BLaER1 treated with 17β-estradiol and CSF1 and Interleukin-3, amounts not matched to agents 10 nM and 100 nM (cell line): ENCODE measurements at regions not wholly inside any gene's neighbourhood (a gene's known extent, or its start where the extent isn't known, plus 50 kb on each side); places are given as distances from the start of the nearest gene placed in this dataset.

Experiments used
- H3K27ac ChIP-seq, 11 experiments: shearing (Covaris generic); formaldehyde crosslinking; 2 replicates each; pipeline ENCODE4 v1.8.1; 2022
- H3K27me3 ChIP-seq, 11 experiments: shearing (Covaris generic); formaldehyde crosslinking; 2 replicates each; pipeline ENCODE4 v1.8.1; 2022
- H3K36me3 ChIP-seq, 11 experiments: shearing (Covaris generic); formaldehyde crosslinking; 2 replicates each; pipeline ENCODE4 v1.8.1; 2022
- H3K4me1 ChIP-seq, 10 experiments: shearing (Covaris generic); formaldehyde crosslinking; 2 replicates each; pipeline ENCODE4 v1.8.1; 2022
- H3K4me2 ChIP-seq, 11 experiments: shearing (Covaris generic); formaldehyde crosslinking; 2 replicates each; pipeline ENCODE4 v1.8.1; 2022
- H3K4me3 ChIP-seq, 10 experiments: shearing (Covaris generic); formaldehyde crosslinking; 2 replicates each; pipeline ENCODE4 v1.8.1; 2022
- H3K9ac ChIP-seq, 11 experiments: shearing (Covaris generic); formaldehyde crosslinking; 2 replicates each; pipeline ENCODE4 v1.8.1; 2022
- H3K9me3 ChIP-seq, 11 experiments: shearing (Covaris generic); formaldehyde crosslinking; replicated peaks in 1 of 11; 2 replicates each; pipeline ENCODE4 v1.8.1; 2022
- H4K20me1 ChIP-seq, 11 experiments: shearing (Covaris generic); formaldehyde crosslinking; 2 replicates each; pipeline ENCODE4 v1.8.1; 2022
- Cebpa-rat ChIP-seq, 11 experiments: shearing (Covaris generic); IDR thresholded peaks; 2 replicates each; pipeline ENCODE4 v1.8.1; 2022

DNA sequence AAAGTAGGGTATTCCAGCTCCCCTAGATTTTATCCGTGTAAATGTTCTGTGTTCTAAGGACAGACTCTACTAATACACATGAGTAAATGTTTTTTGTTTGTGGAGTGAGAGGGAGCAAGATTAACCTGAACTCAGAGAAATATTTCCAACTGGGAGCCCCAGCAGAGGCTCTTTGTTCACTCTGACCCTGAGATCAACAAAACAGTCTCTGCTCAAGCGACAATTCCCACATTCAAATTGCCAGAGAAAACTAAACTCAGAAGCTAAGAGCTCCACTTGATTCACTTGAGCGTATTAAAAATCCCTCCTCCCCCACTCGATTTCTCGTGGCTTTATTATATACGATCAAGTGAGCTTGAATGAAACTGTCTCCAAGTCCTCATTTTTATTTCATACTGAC is 413.9 kb upstream of the JARID2 start:
- no peak for TF ChIP-seq Cebpa-rat (IDR thresholded peaks at IDR 0.05)
- Histone ChIP-seq H4K20me1 (no peaks in the 10 kb centered on the region), H3K27ac (no peak overlapping the region), H3K9ac (no peak overlapping the region), H3K36me3 (no peaks in the 10 kb centered on the region), H3K4me3 (no peak overlapping the region), H3K4me1 (peaks cover 0 to 3% (median 2%) of the 10 kb centered on the region in 10 experiments; a peak in 6 of 20 replicates), H3K4me2 (no peak overlapping the region), H3K9me3 (peaks cover 0 to 12% (median 5%) of the 10 kb centered on the region in 11 experiments; a peak in 3 of 22 replicates), H3K27me3 (no peaks in the 10 kb centered on the region)

DNA sequence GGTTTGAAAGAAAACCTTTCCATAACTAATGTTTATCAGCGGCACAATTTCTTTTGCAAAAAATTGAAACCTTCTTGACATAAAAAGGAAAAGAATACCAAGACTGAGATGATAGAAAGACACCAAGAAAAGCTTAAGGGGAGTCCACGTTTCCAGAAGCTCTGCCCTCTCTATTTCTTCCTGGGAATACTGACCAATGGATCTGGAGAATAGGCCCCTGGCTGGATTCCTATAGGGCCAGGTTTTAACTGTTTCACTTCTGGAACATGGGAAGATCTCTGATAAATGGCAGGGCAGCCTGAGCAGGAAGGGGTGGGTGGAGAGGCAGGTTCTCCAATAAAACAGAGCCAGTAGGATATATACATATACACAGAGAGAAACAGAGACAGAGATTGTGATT is 413.4 kb upstream of the JARID2 start:
- Histone ChIP-seq H3K4me3 (no peak overlapping the region), H3K4me2 (no peak overlapping the region)

DNA sequence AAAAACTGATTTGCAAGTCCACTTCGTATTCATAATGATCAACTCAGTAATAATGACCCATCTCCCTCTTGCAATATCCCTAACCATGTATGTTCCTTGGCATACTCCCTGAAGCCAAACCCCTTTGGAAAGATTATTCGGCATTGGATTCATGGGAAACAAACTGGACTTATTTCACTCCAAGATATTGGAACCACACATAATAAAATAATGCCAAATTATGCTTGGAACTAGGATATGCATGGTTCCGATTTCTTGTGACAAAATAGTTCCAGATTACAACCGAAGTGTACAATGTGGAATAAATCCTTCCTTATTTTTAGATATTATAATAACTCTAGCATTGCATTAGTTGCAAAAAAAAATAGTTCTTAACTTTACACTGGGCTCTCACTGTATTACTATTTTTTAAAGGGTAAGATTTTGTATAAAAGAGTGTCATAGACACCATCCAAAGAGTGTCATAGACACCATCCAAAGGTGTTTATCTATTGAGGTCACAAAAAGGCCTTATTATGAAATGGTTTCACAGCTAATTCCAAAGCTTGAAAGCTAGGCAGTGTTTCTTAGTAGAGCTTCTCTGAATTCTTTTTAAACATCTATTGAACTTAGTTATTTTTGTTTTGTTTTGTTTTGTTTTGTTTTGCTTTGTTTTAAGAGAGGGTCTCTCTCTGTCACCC is 410.9 kb upstream of the JARID2 start:
- no peak overlapping the region for H3K4me2 ChIP-seq
- no peaks in the 10 kb centered on the region for H3K27me3 ChIP-seq
- H3K4me1 ChIP-seq, result peaks cover 0 to 6% (median 4%) of the 10 kb centered on the region in 10 experiments; a peak in 6 of 20 replicates
- H3K36me3 ChIP-seq, result no peaks in the 10 kb centered on the region
- H3K9ac ChIP-seq, result no peak overlapping the region
- TF ChIP-seq Cebpa-rat (IDR thresholded peaks at IDR 0.05), result no peak
- no peaks in the 10 kb centered on the region for H4K20me1 ChIP-seq
- H3K9me3 ChIP-seq, result peaks cover 0 to 12% (median 5%) of the 10 kb centered on the region in 11 experiments; a peak in 3 of 22 replicates
- no peak overlapping the region for H3K27ac ChIP-seq
- H3K4me3 ChIP-seq, result no peak overlapping the region

More for the DNA sequence above, 413.4 kb upstream of the JARID2 start:
- no peak for TF ChIP-seq Cebpa-rat (IDR thresholded peaks at IDR 0.05)
- H3K9me3 ChIP-seq, result peaks cover 0 to 12% (median 5%) of the 10 kb centered on the region in 11 experiments; a peak in 3 of 22 replicates
- no peaks in the 10 kb centered on the region for H4K20me1 ChIP-seq
- H3K36me3 ChIP-seq, result no peaks in the 10 kb centered on the region
- H3K4me1 ChIP-seq, result peaks cover 0 to 6% (median 4%) of the 10 kb centered on the region in 10 experiments; a peak in 6 of 20 replicates
- H3K9ac ChIP-seq, result no peak overlapping the region
- H3K27me3 ChIP-seq, result no peaks in the 10 kb centered on the region
- no peak overlapping the region for H3K27ac ChIP-seq

DNA sequence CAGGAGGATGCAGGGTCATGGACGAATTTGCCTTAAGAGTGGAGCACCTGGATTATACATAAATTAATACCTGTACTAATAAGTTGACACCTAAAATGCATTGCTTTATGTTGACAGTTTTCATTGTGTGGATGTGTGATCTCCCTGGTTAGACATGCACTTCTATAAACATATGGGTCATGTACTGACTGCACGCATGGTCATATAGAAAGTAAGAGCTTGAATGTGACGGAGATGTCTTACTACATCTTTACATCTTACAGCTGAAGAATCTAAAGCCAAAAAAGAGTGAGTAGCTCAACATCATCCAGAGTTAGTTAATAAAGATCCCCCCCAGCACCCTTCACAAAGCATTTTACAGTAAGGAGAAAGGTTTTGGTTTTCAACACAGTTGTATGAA is 408.4 kb upstream of the JARID2 start:
- Histone ChIP-seq H3K27ac (no peak overlapping the region), H3K4me2 (peak overlapping the region in 5 of 11 experiments; percentile 6 to 44 (median 24); a peak in 6 of 22 replicates), H3K4me1 (peaks cover 0 to 12% (median 4%) of the 10 kb centered on the region in 10 experiments; a peak in 6 of 20 replicates), H3K4me3 (no peak overlapping the region), H4K20me1 (no peaks in the 10 kb centered on the region), H3K9me3 (peaks cover 0 to 6% (median 0%) of the 10 kb centered on the region in 11 experiments; a peak in 2 of 22 replicates), H3K36me3 (no peaks in the 10 kb centered on the region), H3K9ac (no peak overlapping the region), H3K27me3 (no peaks in the 10 kb centered on the region)
- TF ChIP-seq Cebpa-rat (IDR thresholded peaks at IDR 0.05), result no peak

DNA sequence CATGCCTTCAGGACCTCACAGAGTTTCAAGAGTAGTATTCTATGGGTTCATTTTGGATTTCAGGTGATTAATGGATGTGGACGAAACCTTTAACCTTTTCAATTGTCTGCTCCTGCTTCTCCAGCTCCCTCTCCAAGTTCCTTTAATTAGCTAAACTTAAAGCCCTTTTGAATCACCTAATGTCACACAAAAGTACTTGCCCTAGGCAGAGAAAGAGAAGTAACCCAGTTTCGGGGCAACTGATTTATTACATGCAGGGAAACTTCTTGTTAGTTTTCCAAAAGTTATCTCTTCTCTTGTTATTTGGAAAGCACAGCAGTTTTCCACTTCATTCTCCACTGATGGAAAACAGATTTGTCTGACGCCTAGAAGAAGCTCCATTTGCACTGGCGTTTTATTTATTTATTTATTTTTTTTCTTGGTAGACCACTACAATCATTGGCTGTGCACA is 407.7 kb upstream of the JARID2 start:
- Histone ChIP-seq H4K20me1 (no peaks in the 10 kb centered on the region), H3K27me3 (no peaks in the 10 kb centered on the region), H3K27ac (no peak overlapping the region), H3K4me3 (no peak overlapping the region), H3K4me1 (peaks cover 0 to 12% (median 4%) of the 10 kb centered on the region in 10 experiments; a peak in 6 of 20 replicates), H3K9me3 (peaks cover 0 to 12% (median 0%) of the 10 kb centered on the region in 11 experiments; a peak in 2 of 22 replicates), H3K36me3 (no peaks in the 10 kb centered on the region), H3K4me2 (no peak overlapping the region), H3K9ac (no peak overlapping the region)
- TF ChIP-seq Cebpa-rat (IDR thresholded peaks at IDR 0.05), result no peak

DNA sequence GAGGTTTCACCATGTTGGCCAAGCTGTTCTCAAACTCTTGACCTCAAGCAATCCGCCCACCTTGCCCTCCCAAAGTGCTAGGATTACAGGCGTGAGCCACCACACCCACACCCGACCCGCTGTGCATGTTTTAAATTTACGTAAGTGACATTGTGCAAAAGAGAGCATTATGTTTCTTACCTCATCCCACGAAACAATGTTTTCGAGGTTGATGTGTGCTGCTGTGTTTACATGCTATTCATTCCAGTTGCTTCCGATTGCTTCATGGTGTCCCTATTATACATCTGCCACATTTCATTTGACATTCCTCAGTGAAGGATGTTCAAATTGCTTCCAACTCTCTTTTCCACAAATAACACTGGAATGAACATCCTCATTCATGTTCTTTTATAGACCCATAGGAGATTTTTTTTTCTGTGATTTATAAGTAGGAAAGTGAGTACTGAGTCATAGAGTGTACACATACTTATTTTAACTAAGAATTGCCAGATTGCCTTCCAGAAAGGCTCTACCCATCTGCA is 403.9 kb upstream of the JARID2 start:
- no peak overlapping the region for H3K9ac ChIP-seq
- no peak for TF ChIP-seq Cebpa-rat (IDR thresholded peaks at IDR 0.05)
- H3K4me3 ChIP-seq, result no peak overlapping the region
- no peak overlapping the region for H3K27ac ChIP-seq
- no peaks in the 10 kb centered on the region for H4K20me1 ChIP-seq
- H3K9me3 ChIP-seq, result peaks cover 0 to 12% (median 0%) of the 10 kb centered on the region in 11 experiments; a peak in 5 of 22 replicates
- peaks cover 0 to 9% (median 2%) of the 10 kb centered on the region in 10 experiments; a peak in 6 of 20 replicates for H3K4me1 ChIP-seq
- H3K36me3 ChIP-seq, result no peaks in the 10 kb centered on the region
- peak overlapping the region in 1 of 11 experiments; percentile 9; a peak in 1 of 22 replicates for H3K4me2 ChIP-seq
- H3K27me3 ChIP-seq, result no peaks in the 10 kb centered on the region

DNA sequence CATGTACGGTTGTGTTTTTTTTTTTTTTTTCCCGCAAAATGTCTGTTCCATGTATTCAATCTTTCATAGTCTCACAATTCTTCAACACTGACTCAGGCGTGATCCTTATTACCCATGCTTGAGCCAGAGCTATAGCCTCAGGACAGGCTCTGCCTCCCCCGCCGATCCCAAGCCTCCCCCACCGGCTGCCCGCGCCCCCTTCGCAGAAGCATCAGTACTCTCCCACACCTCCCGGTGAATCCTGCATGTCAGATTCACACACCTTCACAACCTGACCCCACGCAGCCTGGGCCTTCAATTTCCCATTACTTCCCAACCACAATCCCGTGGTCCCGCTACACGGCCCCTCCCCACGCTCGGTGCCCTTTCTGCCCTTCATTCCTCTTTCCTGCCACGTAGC is 401.5 kb upstream of the JARID2 start:
- H3K9me3 ChIP-seq, result peaks cover 0 to 12% (median 0%) of the 10 kb centered on the region in 11 experiments; a peak in 5 of 22 replicates
- H4K20me1 ChIP-seq, result no peaks in the 10 kb centered on the region
- 0 out of 20 replicates have a peak, but pooled peaks cover 0 to 6% (median 0%) of the 10 kb centered on the region in 10 experiments for H3K4me1 ChIP-seq
- H3K27me3 ChIP-seq, result no peaks in the 10 kb centered on the region
- no peak overlapping the region for H3K4me3 ChIP-seq
- H3K9ac ChIP-seq, result no peak overlapping the region
- H3K36me3 ChIP-seq, result no peaks in the 10 kb centered on the region
- no peak for TF ChIP-seq Cebpa-rat (IDR thresholded peaks at IDR 0.05)
- no peak overlapping the region for H3K27ac ChIP-seq
- no peak overlapping the region for H3K4me2 ChIP-seq

DNA sequence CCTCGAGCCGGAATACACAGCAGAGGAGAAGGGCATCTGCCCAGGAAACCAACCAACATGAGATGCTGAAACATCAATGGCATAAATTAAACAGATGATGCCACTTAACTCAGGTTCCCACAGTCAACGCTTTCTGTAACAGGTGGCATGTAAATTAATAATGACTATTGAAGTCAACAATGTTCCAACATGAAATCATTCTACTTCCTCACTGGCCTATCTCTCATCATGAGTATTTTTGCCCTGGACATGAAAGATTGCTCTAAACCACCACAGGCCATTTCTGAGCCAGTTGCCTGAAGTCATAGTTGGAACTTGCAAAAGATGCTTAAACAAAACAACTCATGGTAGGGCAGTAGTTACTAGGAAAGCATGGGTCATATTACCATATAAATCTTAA is 397.9 kb upstream of the JARID2 start:
- H3K9me3 ChIP-seq, result peaks cover 0 to 8% (median 0%) of the 10 kb centered on the region in 11 experiments; a peak in 3 of 22 replicates
- no peak overlapping the region for H3K9ac ChIP-seq
- no peaks in the 10 kb centered on the region for H3K27me3 ChIP-seq
- no peak overlapping the region for H3K4me2 ChIP-seq
- H3K4me3 ChIP-seq, result no peak overlapping the region
- H3K4me1 ChIP-seq, result no peaks in the 10 kb centered on the region
- H4K20me1 ChIP-seq, result no peaks in the 10 kb centered on the region
- no peak overlapping the region for H3K27ac ChIP-seq
- H3K36me3 ChIP-seq, result no peaks in the 10 kb centered on the region
- TF ChIP-seq Cebpa-rat (IDR thresholded peaks at IDR 0.05), result no peak

DNA sequence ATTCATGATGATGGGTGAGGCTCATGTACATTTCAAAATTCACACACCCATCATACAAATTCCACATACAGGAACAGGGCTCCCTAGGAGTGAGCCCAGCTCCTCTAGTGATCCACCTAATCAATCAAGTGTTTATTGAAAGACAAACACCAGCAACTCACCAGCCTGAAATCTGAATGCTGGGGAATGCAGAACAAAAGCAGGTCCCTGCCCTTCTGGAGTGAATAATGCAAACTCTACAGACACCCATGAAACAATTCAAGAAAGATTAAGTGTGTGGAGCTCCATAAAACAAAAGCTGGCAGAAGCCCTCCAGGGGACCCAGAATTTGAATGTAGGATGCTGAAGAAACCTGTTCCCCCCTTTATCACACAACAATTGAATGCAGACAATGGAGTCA is 396.7 kb upstream of the JARID2 start:
- Histone ChIP-seq H4K20me1 (no peaks in the 10 kb centered on the region), H3K4me3 (no peak overlapping the region), H3K9me3 (peaks cover 0 to 5% (median 0%) of the 10 kb centered on the region in 11 experiments; a peak in 2 of 22 replicates), H3K27ac (no peak overlapping the region), H3K27me3 (no peaks in the 10 kb centered on the region), H3K36me3 (no peaks in the 10 kb centered on the region), H3K9ac (no peak overlapping the region), H3K4me1 (no peaks in the 10 kb centered on the region), H3K4me2 (no peak overlapping the region)
- no peak for TF ChIP-seq Cebpa-rat (IDR thresholded peaks at IDR 0.05)
